A549 (cell line): ENCODE measurements at regions not wholly inside any gene's neighbourhood (a gene's known extent, or its start where the extent isn't known, plus 50 kb on each side); places are given as distances from the start of the nearest gene placed in this dataset.

Source experiments
- CTCF ChIP-seq: fragments of >200 bp; sonication (Bioruptor Twin); formaldehyde crosslinking; IDR thresholded peaks from 3 replicates; pipeline ENCODE4 v1.5.1; 2016
- EP300 ChIP-seq, 2 experiments: fragments of >200 bp; sonication (Bioruptor Twin); formaldehyde crosslinking; IDR thresholded peaks; 2 replicates in 1 of 2; 3 replicates in 1 of 2; pipeline ENCODE4 v1.6.1; 2016 to 2017
- MAFK ChIP-seq: fragments of 450-650 bp; IDR thresholded peaks from 2 replicates; pipeline ENCODE4 v1.6.1; 2014; ENCODE audit not compliant: partially characterized antibody
- MAX ChIP-seq: IDR thresholded peaks from 2 replicates; pipeline ENCODE4 v1.6.1; 2012
- NPAS2 ChIP-seq: fragments of 250-450 bp; sonication (Bioruptor Pico); IDR thresholded peaks from 2 replicates; pipeline ENCODE4 v1.8.0; 2022; ENCODE audit warnings: mild to moderate bottlenecking, moderate library complexity, borderline replicate concordance
- ZNF302 ChIP-seq: fragments of 250-450 bp; sonication (Bioruptor Pico); IDR thresholded peaks from 2 replicates; pipeline ENCODE4 v1.9.0; 2021; ENCODE audit warnings: inconsistent platforms, mild to moderate bottlenecking, moderate library complexity
- TF ChIP-seq, protein P1 (sequence below): fragments of 200-600 bp; sonication (generic); IDR thresholded peaks from 2 replicates; pipeline ENCODE4 v1.6.1; 2016; ENCODE audit warnings: antibody characterized with exemption, mild to moderate bottlenecking, moderate library complexity

- TF ChIP-seq, protein P1, sequence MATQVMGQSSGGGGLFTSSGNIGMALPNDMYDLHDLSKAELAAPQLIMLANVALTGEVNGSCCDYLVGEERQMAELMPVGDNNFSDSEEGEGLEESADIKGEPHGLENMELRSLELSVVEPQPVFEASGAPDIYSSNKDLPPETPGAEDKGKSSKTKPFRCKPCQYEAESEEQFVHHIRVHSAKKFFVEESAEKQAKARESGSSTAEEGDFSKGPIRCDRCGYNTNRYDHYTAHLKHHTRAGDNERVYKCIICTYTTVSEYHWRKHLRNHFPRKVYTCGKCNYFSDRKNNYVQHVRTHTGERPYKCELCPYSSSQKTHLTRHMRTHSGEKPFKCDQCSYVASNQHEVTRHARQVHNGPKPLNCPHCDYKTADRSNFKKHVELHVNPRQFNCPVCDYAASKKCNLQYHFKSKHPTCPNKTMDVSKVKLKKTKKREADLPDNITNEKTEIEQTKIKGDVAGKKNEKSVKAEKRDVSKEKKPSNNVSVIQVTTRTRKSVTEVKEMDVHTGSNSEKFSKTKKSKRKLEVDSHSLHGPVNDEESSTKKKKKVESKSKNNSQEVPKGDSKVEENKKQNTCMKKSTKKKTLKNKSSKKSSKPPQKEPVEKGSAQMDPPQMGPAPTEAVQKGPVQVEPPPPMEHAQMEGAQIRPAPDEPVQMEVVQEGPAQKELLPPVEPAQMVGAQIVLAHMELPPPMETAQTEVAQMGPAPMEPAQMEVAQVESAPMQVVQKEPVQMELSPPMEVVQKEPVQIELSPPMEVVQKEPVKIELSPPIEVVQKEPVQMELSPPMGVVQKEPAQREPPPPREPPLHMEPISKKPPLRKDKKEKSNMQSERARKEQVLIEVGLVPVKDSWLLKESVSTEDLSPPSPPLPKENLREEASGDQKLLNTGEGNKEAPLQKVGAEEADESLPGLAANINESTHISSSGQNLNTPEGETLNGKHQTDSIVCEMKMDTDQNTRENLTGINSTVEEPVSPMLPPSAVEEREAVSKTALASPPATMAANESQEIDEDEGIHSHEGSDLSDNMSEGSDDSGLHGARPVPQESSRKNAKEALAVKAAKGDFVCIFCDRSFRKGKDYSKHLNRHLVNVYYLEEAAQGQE: no peak
- no peak for TF ChIP-seq EP300 (IDR thresholded peaks at IDR 0.05)
- TF ChIP-seq NPAS2 (CRISPR knock-in tag): no peak
- no peak for TF ChIP-seq CTCF
- no peak for TF ChIP-seq MAX
- no peak for TF ChIP-seq MAFK
- no peak for TF ChIP-seq ZNF302 (CRISPR knock-in tag)
These were observed 282.2 kb downstream of the CDH2 start for GRCh38 chr18:27894746-27895145.
